Stimulated activated CD4-positive, alpha-beta T cell treated with anti-CD3 and anti-CD28 coated beads, Interleukin-4, amount 100 ng/mL, for 48 hours (primary cell): ENCODE measurements at regions not wholly inside any gene's neighbourhood (a gene's known extent, or its start where the extent isn't known, plus 50 kb on each side); places are given as distances from the start of the nearest gene placed in this dataset.
"Not testable (repeated sequence)": the region's sequence is repeated elsewhere in the genome, so short reads cannot be mapped to it uniquely, and the experiment has no call there.

Source experiments
- DNase-seq, 2 donors: peaks; one replicate each; pipeline ENCODE4 v3.0.0-alpha.2; 2020; ENCODE audit warnings: low read depth in 2 of 2

DNA sequence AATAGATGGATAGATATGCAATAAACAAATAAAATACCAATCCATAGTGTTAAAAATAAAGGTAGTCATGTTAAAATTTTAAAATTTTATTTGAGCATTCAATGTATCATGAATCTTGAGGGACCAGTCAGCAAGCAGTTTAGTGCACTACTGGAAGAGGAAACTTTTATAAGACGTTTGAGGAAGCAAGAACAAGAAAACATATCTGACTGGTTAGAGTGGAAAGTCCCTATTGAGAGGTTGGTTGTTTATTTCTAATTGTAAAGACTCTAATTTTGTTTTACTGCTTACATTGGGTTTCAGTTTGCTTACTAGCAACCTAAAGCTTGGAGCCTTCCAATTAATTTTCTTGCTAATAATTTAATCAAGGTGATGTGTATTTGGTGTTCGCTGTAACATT lies 786.2 kb downstream of the RAB28 start:
- no peak for DNase-seq

DNA sequence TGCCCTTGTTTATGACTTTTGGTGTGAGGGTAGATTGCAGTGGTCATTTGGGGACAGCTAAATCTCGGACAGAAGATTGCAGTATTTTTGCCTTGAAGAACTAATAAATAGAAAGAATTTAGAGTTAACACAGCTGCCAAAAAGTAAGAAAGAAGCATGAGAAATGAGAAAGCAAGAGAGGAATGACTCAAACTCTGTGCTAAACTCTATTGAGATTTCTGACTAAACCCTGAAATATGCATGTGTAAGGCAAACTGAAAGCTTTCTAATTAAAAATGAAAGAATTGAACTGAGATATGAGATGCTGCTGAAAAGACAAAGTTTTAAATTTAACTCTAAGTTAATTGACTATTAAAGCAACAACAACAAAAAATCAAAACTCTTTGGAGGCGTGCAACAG lies 791.3 kb downstream of the RAB28 start:
- DNase-seq: no peak

DNA sequence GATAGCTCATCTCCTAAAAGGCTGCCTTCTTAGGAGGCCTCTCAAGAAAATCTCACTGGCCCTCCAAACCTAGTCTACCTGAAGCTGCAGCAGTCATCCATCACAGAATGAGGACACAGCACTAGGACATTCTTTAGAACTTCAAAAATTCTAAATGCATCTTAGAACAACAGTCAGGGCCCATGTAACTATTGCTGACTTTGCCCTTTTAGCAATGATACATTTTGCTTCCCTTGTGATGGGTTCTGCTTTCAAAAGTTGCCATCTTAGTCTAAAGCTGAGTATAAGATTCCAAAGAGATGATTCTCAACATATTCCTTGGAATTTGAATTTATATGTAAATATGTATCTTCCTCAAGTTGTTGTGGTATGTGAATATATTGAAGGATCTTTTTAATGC lies 793.0 kb downstream of the RAB28 start:
- no peak for DNase-seq

DNA sequence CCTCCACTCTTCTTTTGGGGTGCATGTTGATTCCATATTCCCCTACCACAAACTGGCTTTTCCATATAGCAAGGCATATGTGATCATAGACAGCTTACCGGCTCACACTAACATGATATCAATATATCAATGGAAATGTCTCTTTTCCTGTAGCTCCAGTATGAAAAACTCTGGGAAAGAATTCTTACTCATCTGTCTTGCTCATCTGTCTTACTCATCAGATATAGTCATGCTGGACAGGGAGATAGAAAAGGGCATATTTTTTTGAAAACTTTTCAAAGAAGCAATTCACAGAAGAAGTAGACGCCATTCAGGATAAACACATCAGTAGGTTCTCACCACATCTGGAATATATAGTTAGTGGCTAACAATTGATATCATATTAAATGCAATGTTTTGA lies 794.7 kb downstream of the RAB28 start:
- no peak for DNase-seq

DNA sequence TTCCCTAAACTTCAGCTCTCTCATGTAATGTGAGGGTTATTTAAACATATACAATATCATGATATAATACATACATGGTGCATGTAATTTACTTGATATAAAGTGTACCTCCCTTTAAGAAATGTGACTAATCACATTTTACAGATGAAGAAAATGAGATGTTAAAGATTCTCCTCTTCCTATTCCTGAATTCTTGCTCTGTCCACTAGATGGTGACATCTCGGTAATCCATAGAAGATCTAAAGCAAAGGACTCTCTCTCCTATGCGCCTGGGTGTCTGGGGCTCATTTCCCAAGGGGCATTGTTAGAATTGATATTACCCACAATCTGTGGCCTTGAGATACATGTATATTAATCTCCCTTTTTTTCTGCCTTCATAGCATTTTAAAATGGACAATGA lies 804.9 kb downstream of the RAB28 start:
- DNase-seq: no peak

DNA sequence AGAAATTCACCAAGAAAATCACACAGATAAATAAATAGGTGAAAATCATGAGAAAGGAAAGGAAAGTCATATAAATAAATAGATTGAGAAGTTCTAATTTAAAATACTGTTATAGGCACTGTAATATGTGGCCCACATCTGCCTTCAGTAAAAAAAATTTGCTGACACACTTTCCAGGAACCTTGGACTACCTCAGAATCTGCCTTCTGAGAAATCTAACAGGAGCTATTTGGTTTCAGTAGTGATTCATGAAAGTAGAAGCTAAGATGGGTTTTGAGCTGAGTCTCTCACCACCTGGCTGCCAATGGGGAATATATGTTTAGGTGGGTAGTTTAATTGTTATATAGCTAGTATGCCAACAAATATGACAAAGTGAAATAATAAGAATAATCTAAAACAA lies 810.0 kb downstream of the RAB28 start:
- DNase-seq: no peak

DNA sequence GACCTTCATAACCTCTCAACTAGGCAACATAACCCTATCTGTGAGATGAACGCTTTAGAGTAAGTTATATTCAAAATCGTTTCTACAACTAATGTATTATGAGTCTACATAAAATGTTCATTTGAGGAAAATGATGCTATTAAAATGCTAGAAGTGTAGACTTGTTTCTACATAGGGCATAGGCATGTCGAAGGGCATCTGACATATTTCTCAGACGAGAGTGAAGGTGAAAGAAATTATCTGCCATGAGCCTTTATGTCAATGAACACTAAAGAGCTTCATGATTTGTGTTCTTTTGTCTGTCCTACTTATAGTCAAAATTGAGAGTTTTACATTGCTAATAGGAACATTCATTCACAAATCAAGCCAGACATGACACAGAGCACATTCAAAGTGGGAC lies 811.8 kb downstream of the RAB28 start:
- no peak for DNase-seq

DNA sequence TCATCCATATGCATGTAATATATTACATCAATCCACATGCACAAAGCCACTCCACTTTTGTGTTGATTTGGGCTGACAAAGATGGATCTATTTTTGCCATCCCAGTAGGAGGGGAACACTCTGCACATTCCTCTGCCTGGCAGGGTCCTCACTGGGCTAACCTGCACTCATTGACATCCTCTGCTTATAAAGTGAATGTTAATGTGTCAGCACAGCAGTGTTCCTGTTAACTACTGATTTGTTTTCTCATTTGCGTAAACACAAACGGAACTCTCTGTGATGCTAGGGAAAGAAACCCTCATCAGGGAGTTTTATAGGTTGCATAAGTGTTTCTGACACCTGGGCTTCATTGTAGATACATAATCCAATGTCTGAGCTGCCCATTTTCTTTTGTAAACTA lies 826.0 kb downstream of the RAB28 start:
- no peak for DNase-seq

DNA sequence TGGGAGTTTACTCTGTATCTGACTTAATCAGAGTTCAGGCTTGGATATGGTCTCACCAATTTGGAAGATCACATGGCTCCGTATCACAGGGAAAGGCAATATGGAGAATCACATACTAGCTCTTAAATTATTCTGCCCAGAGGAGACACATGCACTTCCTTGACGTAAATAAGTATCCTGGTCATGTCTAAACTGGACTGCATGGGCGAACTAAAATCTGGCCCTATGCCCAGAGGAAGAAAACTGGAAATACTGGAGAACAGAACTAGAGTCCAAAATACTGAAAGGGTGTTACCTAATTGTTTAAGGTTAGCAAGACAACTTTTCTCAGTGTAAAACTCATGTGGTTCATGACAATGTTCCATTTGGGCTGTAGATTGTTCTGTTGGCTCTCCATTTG lies 832.3 kb downstream of the RAB28 start:
- DNase-seq: no peak

DNA sequence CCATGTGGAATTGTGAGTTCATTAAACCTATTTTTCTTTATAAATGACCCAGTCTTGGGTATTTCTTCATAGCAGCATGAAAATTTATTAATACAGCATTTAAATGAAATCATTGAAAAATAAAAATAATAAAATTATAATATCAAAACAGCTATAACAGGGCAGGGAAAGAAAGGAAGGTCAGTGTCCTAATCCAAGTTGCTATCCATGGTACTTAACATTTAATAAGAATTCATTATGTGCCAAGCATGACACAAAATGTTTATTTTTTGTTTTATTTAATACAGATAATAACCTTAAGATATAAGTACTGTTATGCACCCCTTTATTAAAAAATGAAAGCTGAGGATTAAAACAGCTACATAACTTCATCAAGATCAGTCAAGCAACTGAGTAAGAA lies 838.4 kb downstream of the RAB28 start:
- DNase-seq: no peak

DNA sequence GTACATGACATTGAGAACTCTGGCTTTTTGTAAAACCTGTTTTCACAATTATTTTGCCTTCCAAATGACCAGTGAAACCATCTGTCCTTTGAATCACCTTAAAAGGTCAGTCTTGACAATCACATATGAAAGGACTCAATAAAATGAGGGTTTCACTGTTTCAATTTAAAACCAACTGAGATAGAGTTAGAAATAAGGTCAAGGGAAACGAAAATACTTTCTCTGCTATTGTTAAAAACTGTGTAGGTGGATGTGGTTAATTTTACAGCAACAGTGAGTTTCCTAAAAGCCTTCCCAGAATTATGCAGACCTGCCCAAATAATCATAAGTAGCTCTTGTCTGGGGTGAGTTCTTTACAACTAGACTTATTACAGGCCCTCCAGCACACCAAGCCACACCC lies 839.9 kb downstream of the RAB28 start:
- no peak for DNase-seq

DNA sequence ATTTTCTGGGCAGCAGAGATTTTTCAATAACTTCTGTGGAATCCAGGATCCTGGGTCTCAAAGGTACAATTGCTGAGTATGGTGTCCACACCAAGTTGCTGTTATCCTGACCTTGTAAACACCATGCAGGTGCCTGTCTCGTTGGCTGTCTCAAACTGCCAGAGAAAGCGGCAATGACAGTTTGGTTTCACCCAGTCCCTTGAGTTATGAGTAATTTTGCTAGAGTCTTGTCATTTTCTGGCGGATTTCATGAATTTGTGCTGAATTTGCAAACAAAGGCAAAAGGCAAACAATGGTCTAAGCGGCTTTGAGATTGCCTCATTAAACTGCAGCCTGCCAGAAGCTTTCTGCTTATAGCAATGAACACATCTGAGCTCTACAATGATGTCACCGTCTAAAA lies 847.9 kb downstream of the RAB28 start:
- no peak for DNase-seq

DNA sequence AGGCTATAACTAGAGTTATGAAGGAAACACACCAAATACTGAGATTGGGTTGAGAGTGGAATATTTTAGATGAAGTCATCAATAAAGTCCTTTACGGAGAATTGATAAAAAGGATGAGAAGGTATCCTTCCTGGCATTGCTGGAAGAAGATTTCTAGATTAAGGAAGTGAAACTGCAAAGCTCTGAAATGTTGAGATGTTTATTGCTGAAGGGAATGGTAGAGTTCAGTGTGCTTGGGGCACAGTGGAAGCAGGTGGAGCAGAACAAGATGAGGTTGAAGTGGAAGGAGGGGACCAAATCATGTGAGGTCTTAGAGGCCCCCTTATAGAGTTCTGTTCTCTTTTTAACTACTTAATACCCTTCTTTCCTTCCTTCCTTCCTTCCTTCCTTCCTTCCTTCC lies 848.5 kb downstream of the RAB28 start:
- no peak for DNase-seq

DNA sequence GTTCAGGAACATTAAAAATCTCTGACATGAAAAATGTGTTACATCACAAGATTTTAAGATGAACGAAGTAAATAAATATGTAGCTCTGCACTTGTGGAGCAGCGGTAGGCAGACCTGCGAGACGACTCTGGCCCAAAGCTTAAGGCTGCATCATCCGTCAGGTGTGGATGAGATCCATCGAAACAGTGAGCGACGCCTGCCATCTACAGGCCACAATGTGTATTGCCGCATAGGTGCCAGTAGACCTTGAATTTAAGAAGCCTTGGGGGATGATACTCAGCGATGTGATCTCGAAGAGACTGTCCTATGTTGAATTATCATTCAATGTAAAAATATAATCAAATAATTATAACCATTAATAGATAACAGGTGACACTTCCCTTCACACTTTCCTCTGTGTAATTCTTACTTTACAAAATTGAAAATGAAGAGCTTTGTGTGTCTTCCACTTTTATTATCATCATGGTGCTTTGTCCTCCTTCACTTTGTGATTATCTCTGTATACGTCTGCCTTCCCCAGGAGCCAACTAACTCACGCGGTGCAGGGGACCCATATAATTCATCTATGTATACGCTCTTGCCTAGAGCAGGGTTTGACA lies 851.0 kb downstream of the RAB28 start:
- peak; percentile 58 to 70 for DNase-seq

DNA sequence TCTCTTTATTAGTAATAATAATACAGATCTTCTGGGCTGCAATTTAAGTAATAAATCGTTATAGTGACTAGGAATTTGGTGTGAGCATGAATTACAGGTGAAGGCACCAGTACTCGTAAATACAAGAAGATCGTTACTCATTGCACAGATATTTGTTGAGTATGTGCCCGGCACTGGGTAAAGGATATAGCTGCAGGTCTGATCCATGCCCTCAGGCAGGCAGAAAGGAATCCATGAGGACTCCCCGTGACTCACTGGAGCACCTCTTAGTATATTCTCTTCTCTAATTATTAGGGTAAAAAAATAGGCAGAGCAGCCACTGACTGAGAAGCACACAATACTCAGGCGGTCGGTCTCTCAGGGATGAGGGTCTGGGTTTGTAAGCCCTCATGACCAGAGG lies 868.3 kb downstream of the RAB28 start:
- no peak for DNase-seq

DNA sequence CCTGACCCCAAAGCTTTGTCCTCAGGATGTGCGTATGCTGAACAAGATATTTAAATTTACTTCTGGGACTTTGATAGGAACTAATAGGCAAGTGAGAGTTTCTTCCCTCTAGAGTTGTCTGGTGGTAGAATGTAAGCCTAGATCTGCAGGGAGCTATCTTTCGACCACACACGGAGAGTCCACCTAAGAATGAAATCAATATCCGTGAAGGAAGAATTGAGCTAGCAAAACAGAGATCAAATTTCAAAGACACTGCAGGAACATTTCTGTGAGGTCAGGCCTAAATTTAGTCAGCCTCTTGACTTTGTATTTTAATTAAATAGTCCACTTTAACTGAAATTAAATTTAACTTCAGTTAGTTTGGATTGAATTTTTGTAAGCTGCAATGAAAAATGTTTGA lies 871.3 kb downstream of the RAB28 start:
- no peak for DNase-seq

DNA sequence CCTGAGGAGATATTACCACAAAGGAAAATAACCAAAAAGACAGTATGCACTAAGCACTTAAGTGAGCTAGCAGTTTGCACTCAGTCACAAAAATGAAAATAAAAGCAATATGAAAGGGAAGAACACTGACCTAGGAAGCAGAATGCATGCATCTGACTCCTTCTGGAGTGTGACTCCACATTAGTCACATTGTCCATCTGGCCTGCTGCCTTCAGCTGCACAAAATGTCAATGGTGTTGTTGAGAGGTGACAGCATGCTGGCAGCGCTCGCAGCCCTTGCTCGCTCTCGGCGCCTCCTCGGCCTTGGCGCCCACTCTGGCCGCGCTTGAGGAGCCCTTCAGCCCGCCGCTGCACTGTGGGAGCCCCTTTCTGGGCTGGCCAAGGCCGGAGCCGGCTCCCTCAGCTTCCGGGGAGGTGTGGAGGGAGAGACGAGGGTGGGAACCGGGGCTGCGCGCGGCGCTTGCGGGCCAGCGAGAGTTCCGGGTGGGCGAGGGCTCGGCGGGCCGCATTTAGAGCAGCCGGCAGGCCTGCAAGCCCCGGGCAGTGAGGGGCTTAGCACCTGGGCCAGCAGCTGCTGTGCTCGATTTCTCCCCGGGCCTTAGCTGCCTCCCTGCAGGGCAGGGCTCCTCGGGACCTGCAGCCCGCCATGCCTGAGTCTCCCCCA lies 874.8 kb downstream of the RAB28 start:
- not testable (repeated sequence) for DNase-seq

DNA sequence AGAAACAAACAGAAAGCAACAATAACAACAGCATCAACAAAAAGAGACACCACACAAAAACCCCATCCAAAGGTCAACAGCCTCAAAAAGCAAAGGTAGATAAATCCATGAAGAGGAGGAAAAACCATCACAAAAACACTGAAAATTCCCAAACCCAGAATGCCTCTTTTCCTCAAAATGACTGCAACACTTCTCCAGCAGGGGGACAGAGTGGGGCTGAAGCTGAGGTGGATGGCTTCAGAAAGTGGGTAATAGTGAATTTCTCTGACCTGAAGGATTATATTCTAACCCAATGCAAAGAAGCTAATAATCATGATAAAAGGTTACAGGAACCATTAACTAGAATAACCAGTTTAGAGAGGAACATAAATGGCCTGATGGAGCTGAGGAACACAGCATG lies 888.2 kb downstream of the RAB28 start:
- no peak for DNase-seq

DNA sequence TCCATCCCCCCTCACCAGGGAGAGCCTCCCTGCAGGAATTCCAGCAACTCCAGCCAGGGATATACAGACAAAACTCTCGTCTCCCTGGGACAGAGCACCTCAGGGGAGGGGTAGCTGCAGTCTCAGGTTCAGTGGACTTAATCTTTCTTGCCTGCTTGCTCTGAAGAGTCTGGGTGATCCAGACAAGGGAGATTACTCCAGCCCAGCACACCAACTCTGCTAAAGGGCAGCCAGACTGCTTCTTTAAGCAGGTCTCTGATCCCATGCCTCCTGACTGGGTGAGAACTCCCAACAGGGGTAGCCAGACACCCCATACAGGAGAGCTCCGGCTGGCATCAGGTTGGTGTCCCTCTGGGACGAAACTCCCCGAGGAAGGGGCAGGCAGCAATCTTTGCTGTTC lies 888.7 kb downstream of the RAB28 start:
- DNase-seq: no peak

DNA sequence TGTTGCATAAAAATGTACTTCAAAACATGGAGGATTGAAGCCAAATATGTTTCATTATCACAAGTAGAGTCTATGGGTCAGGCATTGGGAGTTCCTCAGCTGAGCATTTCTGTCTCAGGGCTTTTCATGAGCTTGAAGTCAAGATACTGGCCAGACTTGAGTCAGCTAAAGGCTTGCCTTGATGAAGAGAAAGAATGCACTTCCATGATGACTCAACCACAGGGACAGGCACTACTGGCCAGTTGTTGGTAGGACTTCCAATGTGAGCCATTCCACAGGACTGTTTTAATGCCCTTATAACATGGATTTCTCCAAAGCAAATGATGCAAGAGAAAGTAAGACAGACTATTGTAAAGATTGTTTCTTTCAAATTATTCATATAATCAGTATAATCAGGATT lies 895.6 kb downstream of the RAB28 start:
- no peak for DNase-seq

DNA sequence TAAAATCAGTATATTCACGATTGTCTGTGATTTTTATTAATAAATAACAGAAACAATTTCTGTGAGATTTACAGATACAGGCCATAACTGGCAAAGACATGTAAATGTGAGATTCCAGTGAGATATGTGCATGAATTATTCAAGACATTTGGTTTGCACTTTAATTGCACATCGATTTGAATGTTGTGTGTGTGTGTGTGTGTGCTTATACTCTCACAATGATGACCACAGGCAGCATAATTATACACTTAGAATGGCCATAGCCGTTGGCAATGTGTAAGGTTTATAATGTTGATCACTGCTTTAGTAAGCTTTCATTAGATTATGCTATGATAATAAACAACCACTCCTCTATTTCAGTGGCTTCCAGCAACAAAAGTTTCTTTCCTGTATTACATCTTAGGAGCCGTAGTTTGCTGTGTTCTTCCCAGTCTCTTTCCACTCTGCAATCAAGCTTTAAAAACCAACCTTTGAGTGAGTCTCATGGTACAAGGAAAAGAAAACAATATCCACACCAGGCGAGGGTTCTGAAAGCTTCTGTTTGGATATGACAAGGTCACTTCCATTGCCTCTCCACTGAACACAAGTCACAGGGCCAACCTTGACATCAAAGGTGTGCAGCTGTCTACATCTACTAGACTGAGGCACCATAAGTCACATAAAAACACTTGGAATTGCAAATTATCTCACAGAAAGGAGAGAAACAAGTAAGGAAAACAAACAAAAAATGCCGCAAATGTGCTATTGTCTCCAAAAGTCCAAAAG lies 897.7 kb downstream of the RAB28 start:
- no peak for DNase-seq

DNA sequence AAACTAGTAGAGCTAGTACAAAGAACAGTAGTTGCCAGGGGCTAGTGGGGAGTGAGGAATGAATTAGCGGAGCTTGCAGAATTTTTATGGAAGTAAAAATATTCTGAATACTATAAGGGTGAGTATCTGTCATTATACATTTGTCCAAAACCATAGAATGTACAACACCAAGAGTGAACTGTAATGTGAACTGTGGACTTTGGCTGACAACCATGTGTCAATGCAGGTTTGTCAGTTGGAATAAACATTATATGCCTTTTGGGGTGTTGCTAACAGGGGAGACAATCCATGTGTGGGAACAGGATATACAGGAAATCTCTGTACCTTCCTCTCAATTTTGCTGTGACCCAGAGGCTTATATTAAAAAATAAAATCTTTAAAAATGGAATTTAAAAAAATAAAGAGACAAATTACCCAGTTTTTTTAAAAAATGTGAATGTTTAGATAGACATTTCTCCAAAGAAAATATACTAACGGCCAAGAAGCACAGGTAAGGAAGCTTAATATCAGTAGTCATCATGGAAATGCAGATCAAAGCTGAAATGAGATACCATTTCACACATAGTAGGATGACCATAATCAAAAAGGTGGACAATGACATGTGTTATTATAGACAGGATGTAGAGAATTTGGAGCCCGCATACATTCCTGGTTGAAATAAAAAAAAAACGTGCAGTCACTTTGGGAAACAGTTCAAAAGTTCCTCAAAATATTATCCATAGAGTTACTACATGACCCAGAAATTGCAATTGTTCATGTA lies 899.8 kb downstream of the RAB28 start:
- DNase-seq: no peak

DNA sequence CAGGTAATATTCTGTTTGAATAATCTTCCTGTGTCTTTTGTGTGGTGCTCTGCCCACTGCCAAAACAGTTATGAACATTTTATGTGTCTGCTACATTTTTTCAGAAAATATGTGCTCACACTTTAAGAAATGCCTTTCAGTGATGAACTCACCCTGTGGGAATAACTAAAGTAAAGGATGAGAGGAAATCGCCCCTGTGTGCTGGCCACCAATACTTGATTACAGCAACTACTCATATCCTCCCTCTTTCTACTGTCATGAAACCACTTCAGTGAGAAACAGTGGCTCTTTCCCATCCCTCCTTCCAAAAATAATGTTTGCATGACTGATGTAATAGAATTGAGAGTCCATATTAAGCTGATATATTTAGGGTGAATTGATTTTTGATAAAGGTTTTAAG lies 900.9 kb downstream of the RAB28 start:
- DNase-seq: no peak
